GM12878 (cell line): ENCODE measurements at regions not wholly inside any gene's neighbourhood (a gene's known extent, or its start where the extent isn't known, plus 50 kb on each side); places are given as distances from the start of the nearest gene placed in this dataset.

ENCODE experiments used
- ATAC-seq: fragments of 200-7000 bp; cut with Tn5 transposase; 3 replicates; pipeline ENCODE4 v1.9.1; 2020; ENCODE audit warnings: mild to moderate bottlenecking, moderate library complexity
- BruUV-seq: library from RNA; stranded (reverse); fragments of 400-500 nt; replicated peaks from 2 replicates; lab custom pipeline; 2021; lab: Mats Ljungman, UMichigan
- CTCF ChIA-PET: fragments of 300-600 bp; sonication (Branson Sonifier 250); formaldehyde crosslinking; extraction: SDS; loops from one replicate; lab custom pipeline; 2021; ENCODE audit warnings: inconsistent platforms; lab: Yijun Ruan, JAX
- POLR2A ChIA-PET: fragments of 350-600 bp; formaldehyde crosslinking; extraction: SDS; loops from one replicate; lab custom pipeline; 2021; ENCODE audit warnings: inconsistent platforms; lab: Charles Lee
- RAD21 ChIA-PET: fragments of 300-600 bp; sonication (Branson Sonifier 250); formaldehyde crosslinking; loops from one replicate; lab custom pipeline; 2023; ENCODE audit warnings: antibody characterized with exemption; ENCODE audit not compliant: unreplicated experiment; lab: Charles Lee
- SMC1A ChIA-PET: fragments of 300-600 bp; sonication (Branson Sonifier 250); formaldehyde crosslinking; loops from one replicate; lab custom pipeline; 2023; ENCODE audit not compliant: unreplicated experiment, uncharacterized antibody; lab: Charles Lee
- DNase-seq: peaks from one replicate; pipeline ENCODE4 v3.0.0-alpha.2; 2011; ENCODE audit warnings: low read depth, low spot score
- FAIRE-seq: peaks from 3 replicates; lab custom pipeline; 2011; peaks lifted over from hg19 to GRCh38; lab: Jason Lieb, UNC
- H2AFZ ChIP-seq: 2 replicates; pipeline ENCODE4 v1.6.0; 2011; ENCODE audit warnings: low read depth, low read length, control low read depth; ENCODE audit not compliant: control insufficient read depth
- H3K27ac ChIP-seq: 2 replicates; pipeline ENCODE4 v1.5.1; 2011; ENCODE audit warnings: control low read depth; ENCODE audit not compliant: control insufficient read depth, insufficient read depth
- H3K27me3 ChIP-seq, 2 experiments: replicated peaks in 1 of 2; 2 replicates each; pipeline versions ENCODE4 v1.6.0 to v1.6.1; 2011; ENCODE audit warnings: low read length in 1 of 2; ENCODE audit not compliant: control insufficient read depth in 2 of 2, insufficient read depth in 2 of 2
- H3K36me3 ChIP-seq, 2 experiments: 2 replicates each; pipeline ENCODE4 v1.5.1; 2011; ENCODE audit warnings: low read length in 1 of 2; ENCODE audit not compliant: control insufficient read depth in 2 of 2, insufficient read depth in 2 of 2
- H3K4me1 ChIP-seq: 2 replicates; pipeline ENCODE4 v1.6.1; 2011; ENCODE audit warnings: mild to moderate bottlenecking, low read length, moderate library complexity, mixed read lengths; ENCODE audit not compliant: control insufficient read depth, insufficient read depth
- H3K4me2 ChIP-seq: 2 replicates; pipeline ENCODE4 v1.6.0; 2011; ENCODE audit warnings: control low read depth; ENCODE audit not compliant: control insufficient read depth, insufficient read depth
- H3K4me3 ChIP-seq: fragments of 200-600 bp; sonication (generic); 2 replicates; pipeline ENCODE4 v1.5.1; 2016
- H3K79me2 ChIP-seq: 2 replicates; pipeline ENCODE4 v1.6.0; 2011; ENCODE audit warnings: low read length; ENCODE audit not compliant: control insufficient read depth, insufficient read depth
- H3K9ac ChIP-seq: 2 replicates; pipeline ENCODE4 v1.8.0; 2011; ENCODE audit warnings: low read length, control low read depth, mixed read lengths; ENCODE audit not compliant: control insufficient read depth, insufficient read depth
- H3K9me3 ChIP-seq: replicated peaks from 3 replicates; pipeline ENCODE4 v1.5.1; 2011; ENCODE audit warnings: mild to moderate bottlenecking, low read length; ENCODE audit not compliant: control insufficient read depth, insufficient read depth
- H4K20me1 ChIP-seq: 2 replicates; pipeline ENCODE4 v1.6.0; 2011; ENCODE audit not compliant: control insufficient read depth, insufficient read depth
- CHD2 ChIP-seq: IDR thresholded peaks from 2 replicates; pipeline ENCODE4 v1.6.1; 2011; ENCODE audit warnings: low read depth, low read length, improper control_type of control experiment, borderline replicate concordance
- ESRRA ChIP-seq: IDR thresholded peaks from 2 replicates; pipeline ENCODE4 v1.6.1; 2012; ENCODE audit warnings: mild to moderate bottlenecking, low read length, improper control_type of control experiment
- KDM1A ChIP-seq: fragments of 200-600 bp; sonication (generic); IDR thresholded peaks from 2 replicates; pipeline ENCODE4 v1.6.1; 2016; ENCODE audit warnings: borderline replicate concordance
- MEF2A ChIP-seq: IDR thresholded peaks from 2 replicates; pipeline ENCODE4 v1.6.1; 2011; ENCODE audit warnings: low read depth, mild to moderate bottlenecking, low read length, moderate library complexity; ENCODE audit not compliant: insufficient read depth
- NR2C2 ChIP-seq: IDR thresholded peaks from 2 replicates; pipeline ENCODE4 v1.6.1; 2011; ENCODE audit warnings: borderline replicate concordance, low read depth; ENCODE audit not compliant: control insufficient read depth, insufficient read length
- POU2F2 ChIP-seq: IDR thresholded peaks from 3 replicates; pipeline ENCODE4 v1.6.1; 2011; ENCODE audit warnings: low read depth, mild to moderate bottlenecking, low read length, borderline replicate concordance
- SREBF1 ChIP-seq: IDR thresholded peaks from 2 replicates; pipeline ENCODE4 v1.6.1; 2012; ENCODE audit warnings: mild to moderate bottlenecking, low read length
- STAT1 ChIP-seq: fragments of 450-650 bp; conservative IDR thresholded peaks from 2 replicates; pipeline ENCODE4 v1.6.1; 2014; ENCODE audit warnings: antibody characterized with exemption, mild to moderate bottlenecking
- WGBS: methylation state at CpG from one replicate; pipeline ENCODE4 v1.1.6; 2016; ENCODE audit warnings: low lambda C conversion rate; ENCODE audit not compliant: insufficient replicate concordance, insufficient coverage; ENCODE audit errors: missing lambda C conversion rate; 5-methylcytosine and 5-hydroxymethylcytosine counted together
- in situ Hi-C: fragments of 300-500 bp; cut with MboI; formaldehyde crosslinking; loops from 9 replicates; pipeline ENCODE4 v1.14.3; 2018; ENCODE audit warnings: mixed read lengths
- intact Hi-C: fragments of 100-400 bp; cut with micrococcal nuclease; formaldehyde crosslinking; loops from one replicate; pipeline ENCODE4 v1.14.2; 2022; ENCODE audit not compliant: unreplicated experiment
- TF ChIP-seq, protein P1 (sequence below): fragments of 450-650 bp; IDR thresholded peaks from 2 replicates; pipeline ENCODE4 v1.6.1; 2018; ENCODE audit warnings: mild to moderate bottlenecking, low read depth, moderate library complexity; ENCODE audit not compliant: partially characterized antibody

DNA sequence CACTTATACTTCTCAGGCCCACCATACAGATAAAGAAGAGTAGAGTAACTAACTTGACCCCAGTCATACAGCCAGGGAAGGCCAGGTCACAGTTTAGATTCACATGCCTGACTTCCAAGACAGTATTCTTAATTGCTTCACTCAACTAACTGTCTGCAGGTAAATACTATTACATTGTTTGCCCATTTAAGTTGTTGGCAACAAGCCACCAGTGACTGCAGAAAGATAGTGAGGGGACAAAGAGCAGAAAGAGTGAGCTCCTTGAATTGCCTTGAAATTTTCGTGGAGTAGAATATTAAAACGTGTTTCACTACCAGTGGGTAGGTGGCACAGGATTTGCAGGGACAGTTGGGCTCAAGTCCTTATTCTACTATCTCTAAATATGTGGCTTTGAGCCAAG lies 146.3 kb upstream of the RMST start:
- H3K4me3 ChIP-seq: no peak overlapping the region
- POLR2A ChIA-PET: no interaction called here
- FAIRE-seq (no peak), DNase-seq (no peak), ATAC-seq (no peak)
- H3K9me3 ChIP-seq: no peaks in the 10 kb centered on the region
- no peak overlapping the region for H3K4me2 ChIP-seq
- TF ChIP-seq, protein P1, sequence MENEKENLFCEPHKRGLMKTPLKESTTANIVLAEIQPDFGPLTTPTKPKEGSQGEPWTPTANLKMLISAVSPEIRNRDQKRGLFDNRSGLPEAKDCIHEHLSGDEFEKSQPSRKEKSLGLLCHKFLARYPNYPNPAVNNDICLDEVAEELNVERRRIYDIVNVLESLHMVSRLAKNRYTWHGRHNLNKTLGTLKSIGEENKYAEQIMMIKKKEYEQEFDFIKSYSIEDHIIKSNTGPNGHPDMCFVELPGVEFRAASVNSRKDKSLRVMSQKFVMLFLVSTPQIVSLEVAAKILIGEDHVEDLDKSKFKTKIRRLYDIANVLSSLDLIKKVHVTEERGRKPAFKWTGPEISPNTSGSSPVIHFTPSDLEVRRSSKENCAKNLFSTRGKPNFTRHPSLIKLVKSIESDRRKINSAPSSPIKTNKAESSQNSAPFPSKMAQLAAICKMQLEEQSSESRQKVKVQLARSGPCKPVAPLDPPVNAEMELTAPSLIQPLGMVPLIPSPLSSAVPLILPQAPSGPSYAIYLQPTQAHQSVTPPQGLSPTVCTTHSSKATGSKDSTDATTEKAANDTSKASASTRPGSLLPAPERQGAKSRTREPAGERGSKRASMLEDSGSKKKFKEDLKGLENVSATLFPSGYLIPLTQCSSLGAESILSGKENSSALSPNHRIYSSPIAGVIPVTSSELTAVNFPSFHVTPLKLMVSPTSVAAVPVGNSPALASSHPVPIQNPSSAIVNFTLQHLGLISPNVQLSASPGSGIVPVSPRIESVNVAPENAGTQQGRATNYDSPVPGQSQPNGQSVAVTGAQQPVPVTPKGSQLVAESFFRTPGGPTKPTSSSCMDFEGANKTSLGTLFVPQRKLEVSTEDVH: no peak
- TF ChIP-seq KDM1A (no peak), SREBF1 (no peak), STAT1 (no peak)
- RAD21 ChIA-PET: no interaction called here
- CTCF ChIA-PET: no interaction called here
- no peaks in the 10 kb centered on the region for H3K36me3 ChIP-seq
- no peak overlapping the region for H3K27ac ChIP-seq
- BruUV-seq: no TSS peak
- no peaks in the 10 kb centered on the region for H3K4me1 ChIP-seq
- intact Hi-C loops (loop anchor here (10.0 kb wide), 1 partner anchor 1058 kb away; no protein-coding TSS in a partner anchor), in situ Hi-C loops (loop anchor here (25.0 kb wide), 1 partner anchor 1071 kb away; no protein-coding TSS in a partner anchor)
- H3K27me3 ChIP-seq: no peaks in the 10 kb centered on the region
- H2AFZ ChIP-seq: no peak overlapping the region
- no peak overlapping the region for H3K9ac ChIP-seq
- no peaks in the 10 kb centered on the region for H3K79me2 ChIP-seq
- H4K20me1 ChIP-seq: no peaks in the 10 kb centered on the region
- SMC1A ChIA-PET: no interaction called here
- WGBS: 7% methylated on average over 2 of the region's 2 CpGs

DNA sequence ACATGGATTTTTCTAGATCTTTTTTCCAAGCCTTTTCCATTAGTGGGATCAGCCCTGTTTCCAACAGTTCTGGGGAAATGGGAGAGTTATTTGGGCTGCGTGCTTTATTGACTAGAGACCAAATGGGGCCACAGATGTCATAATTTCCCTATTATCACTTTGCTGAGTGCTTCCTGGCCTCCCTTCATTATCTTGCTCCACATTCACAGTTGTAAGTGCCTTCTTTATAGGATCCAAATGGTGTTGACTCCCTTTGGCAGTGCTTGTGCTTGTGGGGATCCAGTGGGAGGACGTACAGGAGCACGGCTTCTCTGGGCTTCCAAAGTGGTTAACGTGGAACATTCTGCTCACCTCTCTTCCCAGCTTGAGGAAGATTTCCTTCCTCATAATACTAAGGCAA lies 141.0 kb upstream of the RMST start:
- Histone ChIP-seq H3K27ac (no peak overlapping the region), H3K9me3 (no peaks in the 10 kb centered on the region), H3K79me2 (no peaks in the 10 kb centered on the region), H3K27me3 (no peaks in the 10 kb centered on the region), H3K36me3 (no peaks in the 10 kb centered on the region), H4K20me1 (no peaks in the 10 kb centered on the region), H3K9ac (no peak overlapping the region), H3K4me1 (no peaks in the 10 kb centered on the region), H3K4me3 (no peak overlapping the region), H2AFZ (no peak overlapping the region), H3K4me2 (no peak overlapping the region)
- FAIRE-seq (no peak), DNase-seq (no peak), ATAC-seq (no peak)
- intact Hi-C loops (no loop called here), in situ Hi-C loops (loop anchor here (25.0 kb wide), 1 partner anchor 1066 kb away; no protein-coding TSS in a partner anchor)
- ChIA-PET RAD21 (no interaction called here), CTCF (interaction anchor here (0.8 kb wide), 1 partner anchor 12 kb away, joined by 3 read pairs; no protein-coding TSS in a partner anchor), POLR2A (no interaction called here), SMC1A (no interaction called here)
- TF ChIP-seq NR2C2 (no peak), MEF2A (no peak), ESRRA (no peak), CHD2 (no peak), POU2F2 (no peak)
- WGBS: 67% methylated on average over 4 of the region's 4 CpGs
- no TSS peak for BruUV-seq
